ENCODE measurements at regions not wholly inside any gene's neighbourhood (a gene's known extent, or its start where the extent isn't known, plus 50 kb on each side); places are given as distances from the start of the nearest gene placed in this dataset.

- ChIA-PET CTCF (no interaction called here), POLR2A (no interaction called here)
- no peak for DNase-seq (ENCODE audit: extremely low spot score)
- no peak for TF ChIP-seq CTCF (IDR thresholded peaks at IDR 0.05; ENCODE audit: control extremely low read depth, extremely low read depth, low read depth, missing control alignments)
These were observed 377.6 kb downstream of the KIF16B start for GRCh38 chr20:16195671-16196070.

- ChIA-PET POLR2A (no interaction called here), CTCF (no interaction called here)
- TF ChIP-seq CTCF (IDR thresholded peaks at IDR 0.05; ENCODE audit: control extremely low read depth, extremely low read depth, low read depth, missing control alignments), result no peak
- DNase-seq (ENCODE audit: extremely low spot score), result no peak
These were observed 378.5 kb downstream of the KIF16B start for GRCh38 chr20:16194617-16195360.

GRCh38 chr20:16191496-16191895 is 381.8 kb downstream of the KIF16B start:
- POLR2A ChIA-PET, result no interaction called here
- no peak for DNase-seq (ENCODE audit: extremely low spot score)
- no peak for TF ChIP-seq CTCF (IDR thresholded peaks at IDR 0.05; ENCODE audit: control extremely low read depth, extremely low read depth, low read depth, missing control alignments)
- CTCF ChIA-PET, result no interaction called here

GRCh38 chr20:16189371-16189770 is 383.9 kb downstream of the KIF16B start:
- CTCF ChIA-PET, result no interaction called here

GRCh38 chr20:16187956-16188616 is 385.2 kb downstream of the KIF16B start:
- DNase-seq (ENCODE audit: extremely low spot score), result no peak
- CTCF ChIA-PET, result no interaction called here
- TF ChIP-seq CTCF (IDR thresholded peaks at IDR 0.05; ENCODE audit: control extremely low read depth, extremely low read depth, low read depth, missing control alignments), result no peak
- POLR2A ChIA-PET, result no interaction called here

More at GRCh38 chr20:16189371-16189770, 383.9 kb downstream of the KIF16B start:
- TF ChIP-seq CTCF (IDR thresholded peaks at IDR 0.05; ENCODE audit: control extremely low read depth, extremely low read depth, low read depth, missing control alignments), result no peak
- no peak for DNase-seq (ENCODE audit: extremely low spot score)
- POLR2A ChIA-PET, result no interaction called here

- TF ChIP-seq CTCF (IDR thresholded peaks at IDR 0.05; ENCODE audit: control extremely low read depth, extremely low read depth, low read depth, missing control alignments), result no peak
- ChIA-PET POLR2A (no interaction called here), CTCF (no interaction called here)
- no peak for DNase-seq (ENCODE audit: extremely low spot score)
These were observed 393.3 kb downstream of the KIF16B start for GRCh38 chr20:16179919-16180318.

Data from GM10248 (cell line).